DND-41 (cell line): ENCODE measurements at regions not wholly inside any gene's neighbourhood (a gene's known extent, or its start where the extent isn't known, plus 50 kb on each side); places are given as distances from the start of the nearest gene placed in this dataset.

ENCODE experiments used
- ATAC-seq: fragments of 200-7000 bp; cut with Tn5 transposase; 3 replicates; pipeline ENCODE4 v1.9.1; 2021; ENCODE audit warnings: low read depth; ENCODE audit not compliant: insufficient read depth
- DNase-seq: peaks from one replicate; pipeline ENCODE4 v3.0.0-alpha.2; 2020
- H2AFZ ChIP-seq: 2 replicates; pipeline ENCODE4 v1.6.0; 2012; ENCODE audit warnings: low read depth, low read length
- H3K27ac ChIP-seq: 2 replicates; pipeline ENCODE4 v1.5.1; 2012; ENCODE audit warnings: low read length, inconsistent platforms
- H3K27me3 ChIP-seq: fragments of 200-600 bp; sonication (generic); 2 replicates; pipeline ENCODE4 v1.6.0; 2012; ENCODE audit warnings: low read length, mild to moderate bottlenecking, inconsistent platforms; ENCODE audit not compliant: insufficient read depth, poor library complexity
- H3K36me3 ChIP-seq: 2 replicates; pipeline ENCODE4 v1.5.1; 2012; ENCODE audit warnings: low read length, inconsistent platforms; ENCODE audit not compliant: insufficient read depth
- H3K4me1 ChIP-seq: 2 replicates; pipeline ENCODE4 v1.5.1; 2012; ENCODE audit warnings: mild to moderate bottlenecking, low read length; ENCODE audit not compliant: insufficient read depth
- H3K4me2 ChIP-seq: 2 replicates; pipeline ENCODE4 v1.6.0; 2012; ENCODE audit warnings: mild to moderate bottlenecking, moderate library complexity, low read length, inconsistent platforms; ENCODE audit not compliant: insufficient read depth
- H3K4me3 ChIP-seq, 2 experiments: fragments of 200-600 bp in 1 of 2; shearing (Covaris generic) in 1 of 2; 2 replicates each; pipeline ENCODE4 v1.5.1; 2012 to 2016; ENCODE audit warnings: inconsistent platforms in 2 of 2, low read length in 2 of 2, mild to moderate bottlenecking in 2 of 2, low read depth in 1 of 2, moderate library complexity in 1 of 2
- H3K79me2 ChIP-seq: 2 replicates; pipeline ENCODE4 v1.6.0; 2012; ENCODE audit warnings: low read length, inconsistent platforms; ENCODE audit not compliant: insufficient read depth
- H3K9ac ChIP-seq: 2 replicates; pipeline ENCODE4 v1.6.0; 2012; ENCODE audit warnings: low read depth, mild to moderate bottlenecking, inconsistent platforms, low read length, moderate library complexity
- H3K9me3 ChIP-seq: 2 replicates; pipeline ENCODE4 v1.5.1; 2012; ENCODE audit warnings: low read length, moderate library complexity, mild to moderate bottlenecking, inconsistent platforms; ENCODE audit not compliant: insufficient read depth, severe bottlenecking
- H4K20me1 ChIP-seq: 2 replicates; pipeline ENCODE4 v1.6.0; 2012; ENCODE audit warnings: low read length; ENCODE audit not compliant: insufficient read depth
- CTCF ChIP-seq: IDR thresholded peaks from 2 replicates; pipeline ENCODE4 v1.5.1; 2012; ENCODE audit warnings: borderline replicate concordance, low read length, moderate library complexity, mild to moderate bottlenecking; ENCODE audit not compliant: poor library complexity, severe bottlenecking; ENCODE audit errors: extremely low read depth
- EZH2 ChIP-seq: IDR thresholded peaks from 3 replicates; pipeline ENCODE4 v1.6.1; 2012; ENCODE audit warnings: borderline replicate concordance, low read depth, mild to moderate bottlenecking, moderate library complexity, low read length, inconsistent platforms; ENCODE audit not compliant: severe bottlenecking

GRCh38 chr6:27062755-27063154 is 184.7 kb upstream of the PRSS16 start:
- Histone ChIP-seq H3K9ac (no peak overlapping the region), H3K27ac (no peak overlapping the region), H3K36me3 (no peaks in the 10 kb centered on the region), H3K9me3 (no peaks in the 10 kb centered on the region), H4K20me1 (no peaks in the 10 kb centered on the region), H3K79me2 (no peaks in the 10 kb centered on the region), H3K4me2 (no peak overlapping the region), H3K4me3 (no peak overlapping the region), H3K4me1 (no peaks in the 10 kb centered on the region), H2AFZ (no peak overlapping the region), H3K27me3 (no peaks in the 10 kb centered on the region)
- no peak for ATAC-seq
- TF ChIP-seq CTCF (no peak), EZH2 (no peak)
- no peak for DNase-seq

- TF ChIP-seq CTCF (no peak), EZH2 (no peak)
- Histone ChIP-seq H3K36me3 (no peaks in the 10 kb centered on the region), H3K4me1 (no peaks in the 10 kb centered on the region), H3K79me2 (no peaks in the 10 kb centered on the region), H3K9me3 (no peaks in the 10 kb centered on the region), H3K27me3 (peaks cover 13% of the 10 kb centered on the region), H4K20me1 (no peaks in the 10 kb centered on the region), H2AFZ (no peak overlapping the region), H3K4me3 (no peak overlapping the region), H3K27ac (no peak overlapping the region), H3K4me2 (no peak overlapping the region), H3K9ac (no peak overlapping the region)
- no peak for ATAC-seq
- no peak for DNase-seq
Observed at GRCh38 chr6:27065183-27065582, 182.3 kb upstream of the PRSS16 start.

DNA sequence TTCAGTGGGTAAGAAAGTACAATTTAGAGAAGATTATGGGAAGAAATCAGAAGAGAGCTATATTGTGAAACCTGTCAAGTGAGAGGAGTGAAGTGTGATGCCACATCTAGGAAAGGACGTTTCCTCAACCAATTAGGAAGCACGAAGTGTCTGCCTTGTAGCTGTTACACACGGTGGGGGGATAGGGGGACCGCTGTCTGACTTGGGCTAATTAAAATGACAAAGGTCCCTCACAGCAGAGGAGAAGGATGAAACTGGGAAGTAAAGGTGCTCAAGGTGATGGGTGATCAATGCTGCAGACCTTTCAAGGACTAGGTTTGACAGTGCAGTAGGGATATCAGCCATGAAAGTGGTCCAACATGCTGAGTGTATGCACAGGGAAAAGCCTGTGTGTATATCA is 181.1 kb upstream of the PRSS16 start:
- no peak overlapping the region for H2AFZ ChIP-seq
- DNase-seq (no peak), ATAC-seq (no peak)
- no peaks in the 10 kb centered on the region for H3K4me1 ChIP-seq
- H3K9me3 ChIP-seq: no peaks in the 10 kb centered on the region
- H3K9ac ChIP-seq: no peak overlapping the region
- TF ChIP-seq EZH2 (no peak), CTCF (no peak)
- H3K36me3 ChIP-seq: no peaks in the 10 kb centered on the region
- H4K20me1 ChIP-seq: no peaks in the 10 kb centered on the region
- no peak overlapping the region for H3K4me2 ChIP-seq
- no peak overlapping the region for H3K27ac ChIP-seq
- peaks cover 17% of the 10 kb centered on the region for H3K27me3 ChIP-seq
- no peaks in the 10 kb centered on the region for H3K79me2 ChIP-seq
- H3K4me3 ChIP-seq: no peak overlapping the region

DNA sequence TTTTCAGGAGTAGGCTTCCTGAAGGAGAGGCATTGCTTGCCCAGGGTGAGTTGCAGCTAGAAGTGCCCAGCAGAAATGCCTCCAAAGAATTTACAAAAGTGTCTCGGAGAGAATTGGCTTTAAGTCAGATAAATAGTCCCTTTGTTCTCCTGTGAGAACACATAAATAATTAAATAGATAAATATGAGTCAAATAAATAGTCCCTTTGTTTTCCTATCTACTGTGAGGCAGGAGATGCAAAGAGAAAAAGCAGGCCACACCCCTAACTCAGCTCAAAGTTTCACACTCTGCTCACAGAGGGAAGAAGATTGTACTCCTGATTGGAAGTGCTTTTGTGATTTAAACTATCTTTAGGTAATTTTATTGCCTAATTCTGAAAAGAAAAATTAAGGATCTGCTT is 180.7 kb upstream of the PRSS16 start:
- Histone ChIP-seq H3K36me3 (no peaks in the 10 kb centered on the region), H3K79me2 (no peaks in the 10 kb centered on the region), H3K27me3 (peaks cover 17% of the 10 kb centered on the region), H4K20me1 (no peaks in the 10 kb centered on the region), H3K9me3 (no peaks in the 10 kb centered on the region), H3K4me2 (no peak overlapping the region), H3K4me3 (no peak overlapping the region), H3K4me1 (no peaks in the 10 kb centered on the region), H2AFZ (no peak overlapping the region), H3K9ac (no peak overlapping the region), H3K27ac (no peak overlapping the region)
- ATAC-seq: no peak
- no peak for DNase-seq
- no peak for TF ChIP-seq EZH2
- no peak for TF ChIP-seq CTCF
